Gastroesophageal sphincter (tissue), 4 donors: ENCODE measurements at regions not wholly inside any gene's neighbourhood (a gene's known extent, or its start where the extent isn't known, plus 50 kb on each side); places are given as distances from the start of the nearest gene placed in this dataset.

Experiments
- ATAC-seq: fragments of 150-250 bp; one replicate; pipeline ENCODE4 v1.9.1; 2016; ENCODE audit warnings: mild to moderate bottlenecking, moderate library complexity
- H3K27ac ChIP-seq, 4 donors: fragments of 200-600 bp; sonication (generic) in 3 of 4; 1 replicate in 3 of 4; 2 replicates in 1 of 4; pipeline ENCODE4 v1.5.1; 2016 to 2019
- H3K27me3 ChIP-seq: fragments of 200-600 bp; sonication (generic); one replicate; pipeline ENCODE4 v1.5.1; 2019
- H3K36me3 ChIP-seq, 2 donors: fragments of 200-600 bp; sonication (generic); one replicate each; pipeline ENCODE4 v1.5.1; 2019; ENCODE audit warnings: control low read depth in 1 of 2
- H3K4me1 ChIP-seq, 3 donors: fragments of 200-600 bp; sonication (generic); 1 replicate in 2 of 3; 2 replicates in 1 of 3; pipeline ENCODE4 v1.5.1; 2016 to 2019; ENCODE audit warnings: control low read depth in 2 of 3
- H3K4me3 ChIP-seq, 2 donors: fragments of 200-600 bp; sonication (generic); one replicate each; pipeline ENCODE4 v1.5.1; 2019; ENCODE audit warnings: mild to moderate bottlenecking in 1 of 2, moderate library complexity in 1 of 2
- H3K9me3 ChIP-seq, 3 donors: fragments of 200-600 bp; sonication (generic); one replicate each; pipeline ENCODE4 v1.5.1; 2017 to 2019; ENCODE audit warnings: control low read depth in 2 of 3
- CTCF ChIP-seq, 4 experiments: fragments of 200-600 bp in 2 of 4; fragments of 450-650 bp in 2 of 4; sonication (generic) in 1 of 4; IDR thresholded peaks; one replicate each; pipeline ENCODE4 v1.5.1; 2017 to 2019; ENCODE audit warnings: antibody characterized with exemption in 4 of 4, mild to moderate bottlenecking in 2 of 4, moderate library complexity in 2 of 4
- EP300 ChIP-seq: sonication (generic); formaldehyde crosslinking; IDR thresholded peaks from one replicate; pipeline ENCODE4 v1.6.1; 2017; ENCODE audit warnings: antibody characterized with exemption, mild to moderate bottlenecking
- POLR2A ChIP-seq, 2 donors: fragments of 450-650 bp; IDR thresholded peaks; one replicate each; pipeline ENCODE4 v1.6.1; 2017; ENCODE audit warnings: antibody characterized with exemption in 2 of 2, mild to moderate bottlenecking in 2 of 2, moderate library complexity in 1 of 2
- POLR2AphosphoS5 ChIP-seq: sonication (generic); formaldehyde crosslinking; IDR thresholded peaks from one replicate; pipeline ENCODE4 v1.6.1; 2017; ENCODE audit warnings: antibody characterized with exemption
- WGBS, 2 donors: methylation state at CpG; one replicate each; pipeline ENCODE4 v1.1.5; 2018; ENCODE audit warnings: low coverage in 1 of 2; 5-methylcytosine and 5-hydroxymethylcytosine counted together

GRCh38 chr11:23124249-23124648 lies 264.0 kb upstream of the CCDC179 start:
- Histone ChIP-seq H3K9me3 (no peaks in the 10 kb centered on the region), H3K27me3 (no peaks in the 10 kb centered on the region), H3K27ac (no peak overlapping the region), H3K36me3 (no peaks in the 10 kb centered on the region), H3K4me1 (no peaks in the 10 kb centered on the region), H3K4me3 (no peak overlapping the region)
- no peak for ATAC-seq
- no peak for TF ChIP-seq EP300
- TF ChIP-seq POLR2AphosphoS5: no peak
- TF ChIP-seq CTCF (IDR thresholded peaks at IDR 0.05): no peak

GRCh38 chr11:23124996-23125395 lies 264.7 kb upstream of the CCDC179 start:
- no peak overlapping the region for H3K4me3 ChIP-seq
- H3K36me3 ChIP-seq: no peaks in the 10 kb centered on the region
- no peak overlapping the region for H3K27ac ChIP-seq
- TF ChIP-seq EP300 (no peak), POLR2AphosphoS5 (no peak), POLR2A (IDR thresholded peaks at IDR 0.05) (no peak), CTCF (IDR thresholded peaks at IDR 0.05) (no peak)
- no peaks in the 10 kb centered on the region for H3K9me3 ChIP-seq
- H3K4me1 ChIP-seq: no peaks in the 10 kb centered on the region
- no peak for ATAC-seq
- WGBS, 2 donors: 61 to 90% methylated on average over 1 of the region's 1 CpG
- H3K27me3 ChIP-seq: no peaks in the 10 kb centered on the region

GRCh38 chr11:23127706-23128105 lies 267.4 kb upstream of the CCDC179 start:
- peaks cover 0 to under 1% (median 0%) of the 10 kb centered on the region in 3 donors for H3K9me3 ChIP-seq
- ATAC-seq: no peak
- WGBS, 2 donors: 68 to 75% methylated on average over 2 of the region's 2 CpGs
- no peak overlapping the region for H3K4me3 ChIP-seq
- TF ChIP-seq POLR2A (IDR thresholded peaks at IDR 0.05) (no peak), CTCF (IDR thresholded peaks at IDR 0.05) (no peak), POLR2AphosphoS5 (no peak), EP300 (no peak)
- H3K36me3 ChIP-seq: no peaks in the 10 kb centered on the region
- H3K4me1 ChIP-seq: no peaks in the 10 kb centered on the region
- no peaks in the 10 kb centered on the region for H3K27me3 ChIP-seq
- H3K27ac ChIP-seq: no peak overlapping the region

- no peaks in the 10 kb centered on the region for H3K4me1 ChIP-seq
- H3K36me3 ChIP-seq: no peaks in the 10 kb centered on the region
- ATAC-seq: no peak
- H3K27ac ChIP-seq: no peak overlapping the region
- no CpG with 5 or more reads among the region's 3 CpGs for WGBS, 2 donors
- peaks cover 0 to 19% (median 0%) of the 10 kb centered on the region in 3 donors for H3K9me3 ChIP-seq
- H3K4me3 ChIP-seq: no peak overlapping the region
- H3K27me3 ChIP-seq: no peaks in the 10 kb centered on the region
- TF ChIP-seq CTCF (IDR thresholded peaks at IDR 0.05) (no peak), EP300 (no peak), POLR2AphosphoS5 (no peak), POLR2A (IDR thresholded peaks at IDR 0.05) (no peak)
Observed at GRCh38 chr11:23134627-23135026, 274.4 kb upstream of the CCDC179 start.

GRCh38 chr11:23138761-23139160 lies 278.5 kb upstream of the CCDC179 start:
- Histone ChIP-seq H3K4me1 (no peaks in the 10 kb centered on the region), H3K4me3 (no peak overlapping the region), H3K27ac (no peak overlapping the region), H3K9me3 (peaks cover 0 to 8% (median 0%) of the 10 kb centered on the region in 3 donors), H3K36me3 (no peaks in the 10 kb centered on the region), H3K27me3 (no peaks in the 10 kb centered on the region)
- no peak for TF ChIP-seq CTCF (IDR thresholded peaks at IDR 0.05)
- no peak for TF ChIP-seq POLR2A (IDR thresholded peaks at IDR 0.05)
- no peak for TF ChIP-seq EP300
- no peak for TF ChIP-seq POLR2AphosphoS5
- 71 to 77% methylated on average over 1 of the region's 1 CpG for WGBS, 2 donors
- ATAC-seq: no peak
